CMK (cell line): ENCODE measurements at regions not wholly inside any gene's neighbourhood (a gene's known extent, or its start where the extent isn't known, plus 50 kb on each side); places are given as distances from the start of the nearest gene placed in this dataset.

ENCODE experiments used
- DNase-seq: peaks from one replicate; pipeline ENCODE4 v3.0.0-alpha.2; 2010; ENCODE audit warnings: low read depth

GRCh38 chr12:125890366-125890905 is 825.2 kb downstream of the AACS start:
- no peak for DNase-seq

GRCh38 chr12:125890971-125891370 is 825.7 kb downstream of the AACS start:
- no peak for DNase-seq

- DNase-seq = no peak
These were observed 827.0 kb downstream of the AACS start for GRCh38 chr12:125892276-125892675.

GRCh38 chr12:125902991-125903390 is 837.8 kb downstream of the AACS start:
- no peak for DNase-seq

- no peak for DNase-seq
These were observed 842.1 kb downstream of the AACS start for GRCh38 chr12:125907351-125907750.

- DNase-seq = no peak
These were observed 854.7 kb downstream of the AACS start for GRCh38 chr12:125919856-125920470.

- no peak for DNase-seq
These were observed 857.1 kb downstream of the AACS start for GRCh38 chr12:125922330-125922729.

GRCh38 chr12:125936502-125936901 is 871.3 kb downstream of the AACS start:
- DNase-seq = no peak

- DNase-seq = no peak
These were observed 879.2 kb downstream of the AACS start for GRCh38 chr12:125944446-125944845.

GRCh38 chr12:125949471-125949870 is 884.2 kb downstream of the AACS start:
- DNase-seq = no peak

- no peak for DNase-seq
These were observed 889.1 kb downstream of the AACS start for GRCh38 chr12:125954362-125954761.

GRCh38 chr12:125956186-125956585 is 891.0 kb downstream of the AACS start:
- DNase-seq = no peak

- DNase-seq = no peak
These were observed 901.4 kb downstream of the AACS start for GRCh38 chr12:125966641-125967040.

- no peak for DNase-seq
These were observed 903.2 kb downstream of the AACS start for GRCh38 chr12:125968413-125968812.

GRCh38 chr12:125971981-125972380 is 906.7 kb downstream of the AACS start:
- DNase-seq = no peak

GRCh38 chr12:125978286-125978685 is 913.1 kb downstream of the AACS start:
- DNase-seq = no peak

GRCh38 chr12:125981610-125982253 is 916.5 kb downstream of the AACS start:
- no peak for DNase-seq

- no peak for DNase-seq
These were observed 918.0 kb downstream of the AACS start for GRCh38 chr12:125983094-125983783.

- no peak for DNase-seq
These were observed 918.7 kb downstream of the AACS start for GRCh38 chr12:125983784-125984500.

- no peak for DNase-seq
These were observed 923.3 kb downstream of the AACS start for GRCh38 chr12:125988545-125988944.

GRCh38 chr12:125989696-125990095 is 924.5 kb downstream of the AACS start:
- no peak for DNase-seq

GRCh38 chr12:125996443-125996842 is 931.2 kb downstream of the AACS start:
- DNase-seq = no peak

GRCh38 chr12:125999628-126000027 is 934.4 kb downstream of the AACS start:
- DNase-seq = no peak
